Stimulated activated CD4-positive, alpha-beta T cell treated with anti-CD3 and anti-CD28 coated beads, TNF-alpha, amount 100 ng/mL, for 48 hours (primary cell): ENCODE measurements at regions not wholly inside any gene's neighbourhood (a gene's known extent, or its start where the extent isn't known, plus 50 kb on each side); places are given as distances from the start of the nearest gene placed in this dataset.

ENCODE experiments used
- DNase-seq, 3 donors: peaks; one replicate each; pipeline ENCODE4 v3.0.0-alpha.2; 2020; ENCODE audit warnings: low read depth in 3 of 3

- no peak for DNase-seq
Measured at GRCh38 chr14:84144166-84144565, 1385.8 kb upstream of the FLRT2 start.

- no peak for DNase-seq
Measured at GRCh38 chr14:84152452-84152851, 1377.5 kb upstream of the FLRT2 start.

GRCh38 chr14:84162633-84163032, 1367.3 kb upstream of the FLRT2 start:
- no peak for DNase-seq

GRCh38 chr14:84167026-84167425, 1362.9 kb upstream of the FLRT2 start:
- no peak for DNase-seq

GRCh38 chr14:84180336-84180735, 1349.6 kb upstream of the FLRT2 start:
- no peak for DNase-seq

GRCh38 chr14:84181072-84181471, 1348.9 kb upstream of the FLRT2 start:
- no peak for DNase-seq

- no peak for DNase-seq
Measured at GRCh38 chr14:84195514-84195913, 1334.4 kb upstream of the FLRT2 start.

GRCh38 chr14:84197704-84198103, 1332.2 kb upstream of the FLRT2 start:
- DNase-seq: no peak

- DNase-seq: no peak
Measured at GRCh38 chr14:84202486-84202885, 1327.5 kb upstream of the FLRT2 start.

GRCh38 chr14:84203896-84204295, 1326.0 kb upstream of the FLRT2 start:
- DNase-seq: no peak

GRCh38 chr14:84208451-84208850, 1321.5 kb upstream of the FLRT2 start:
- DNase-seq: no peak

GRCh38 chr14:84209031-84209430, 1320.9 kb upstream of the FLRT2 start:
- DNase-seq: no peak

GRCh38 chr14:84217066-84217465, 1312.9 kb upstream of the FLRT2 start:
- no peak for DNase-seq

- DNase-seq: no peak
Measured at GRCh38 chr14:84225268-84225667, 1304.7 kb upstream of the FLRT2 start.

- DNase-seq: no peak
Measured at GRCh38 chr14:84228702-84229101, 1301.2 kb upstream of the FLRT2 start.

GRCh38 chr14:84234281-84234680, 1295.7 kb upstream of the FLRT2 start:
- no peak for DNase-seq

GRCh38 chr14:84236290-84236689, 1293.7 kb upstream of the FLRT2 start:
- no peak for DNase-seq

- no peak for DNase-seq
Measured at GRCh38 chr14:84237881-84238280, 1292.1 kb upstream of the FLRT2 start.

- no peak for DNase-seq
Measured at GRCh38 chr14:84247693-84248092, 1282.3 kb upstream of the FLRT2 start.

GRCh38 chr14:84250893-84251292, 1279.1 kb upstream of the FLRT2 start:
- no peak for DNase-seq

GRCh38 chr14:84251411-84252115, 1278.4 kb upstream of the FLRT2 start:
- no peak for DNase-seq

GRCh38 chr14:84252706-84253105, 1277.2 kb upstream of the FLRT2 start:
- DNase-seq: no peak

GRCh38 chr14:84253326-84253725, 1276.6 kb upstream of the FLRT2 start:
- no peak for DNase-seq

- DNase-seq: no peak
Measured at GRCh38 chr14:84254290-84254689, 1275.7 kb upstream of the FLRT2 start.
